ENCODE measurements at regions not wholly inside any gene's neighbourhood (a gene's known extent, or its start where the extent isn't known, plus 50 kb on each side); places are given as distances from the start of the nearest gene placed in this dataset.

GRCh38 chr11:26254378-26254777 is 77.6 kb upstream of the ANO3 start:
- TF ChIP-seq CTCF (IDR thresholded peaks at IDR 0.05) (no peak), JUND (IDR thresholded peaks at IDR 0.05) (no peak), GABPA (IDR thresholded peaks at IDR 0.05; ENCODE audit: low read depth) (no peak), FOXM1 (IDR thresholded peaks at IDR 0.05; ENCODE audit: low read depth) (no peak), EZH2phosphoT487 (IDR thresholded peaks at IDR 0.05; ENCODE audit: borderline replicate concordance, low read depth) (no peak), SIN3A (IDR thresholded peaks at IDR 0.05; ENCODE audit: borderline replicate concordance, low read depth, low read length) (no peak), NFIC (IDR thresholded peaks at IDR 0.05; ENCODE audit: borderline replicate concordance) (no peak), NRF1 (IDR thresholded peaks at IDR 0.05; ENCODE audit: low read depth, low read length) (no peak), RAD21 (IDR thresholded peaks at IDR 0.05; ENCODE audit: low read length) (no peak), POLR2AphosphoS5 (IDR thresholded peaks at IDR 0.05; ENCODE audit: low read depth, low read length) (no peak), FOSL2 (IDR thresholded peaks at IDR 0.05; ENCODE audit: borderline replicate concordance, low read depth) (no peak), YY1 (IDR thresholded peaks at IDR 0.05; ENCODE audit: low read depth) (no peak), PBX3 (IDR thresholded peaks at IDR 0.05) (no peak), GATA2 (CRISPR knock-in tag; IDR thresholded peaks at IDR 0.05) (no peak)

Measured in SK-N-SH (cell line).